HUES6 (cell line): ENCODE measurements at regions not wholly inside any gene's neighbourhood (a gene's known extent, or its start where the extent isn't known, plus 50 kb on each side); places are given as distances from the start of the nearest gene placed in this dataset.

Source experiments
- H3K27ac ChIP-seq: 2 replicates; pipeline ENCODE4 v1.7.0; 2013; ENCODE audit warnings: low read depth, mild to moderate bottlenecking, low read length, inconsistent platforms
- H3K27me3 ChIP-seq: 2 replicates; pipeline ENCODE4 v1.6.1; 2013; ENCODE audit warnings: low read length; ENCODE audit not compliant: control insufficient read depth, insufficient read depth
- H3K36me3 ChIP-seq: 2 replicates; pipeline ENCODE4 v1.6.1; 2013; ENCODE audit warnings: low read length; ENCODE audit not compliant: control insufficient read depth, insufficient read depth
- H3K4me1 ChIP-seq: 2 replicates; pipeline ENCODE4 v1.6.1; 2013; ENCODE audit warnings: low read length; ENCODE audit not compliant: control insufficient read depth, insufficient read depth
- H3K4me3 ChIP-seq: 2 replicates; pipeline ENCODE4 v1.5.1; 2013; ENCODE audit warnings: low read depth, low read length
- H3K9ac ChIP-seq: one replicate; pipeline ENCODE4 v1.6.1; 2013; ENCODE audit warnings: mild to moderate bottlenecking, low read length
- H3K9me3 ChIP-seq: 2 replicates; pipeline ENCODE4 v1.6.1; 2013; ENCODE audit warnings: low read depth, low read length; ENCODE audit not compliant: control insufficient read depth, insufficient read depth

- Histone ChIP-seq H3K36me3 (no peaks in the 10 kb centered on the region), H3K27me3 (no peaks in the 10 kb centered on the region), H3K9me3 (no peaks in the 10 kb centered on the region), H3K4me1 (no peaks in the 10 kb centered on the region; the same call in 1 of the 2 replicates), H3K9ac (no peak overlapping the region), H3K27ac (no peak overlapping the region), H3K4me3 (no peak overlapping the region)
These were observed 206.8 kb downstream of the LYPLAL1 start for GRCh38 chr1:219380463-219380862.

- Histone ChIP-seq H3K27ac (no peak overlapping the region), H3K4me3 (no peak overlapping the region), H3K27me3 (no peaks in the 10 kb centered on the region), H3K9ac (no peak overlapping the region), H3K9me3 (no peaks in the 10 kb centered on the region), H3K4me1 (no peaks in the 10 kb centered on the region; the same call in 1 of the 2 replicates), H3K36me3 (no peaks in the 10 kb centered on the region)
These were observed 206.0 kb downstream of the LYPLAL1 start for GRCh38 chr1:219379691-219380090.

- H3K9ac ChIP-seq, result no peak overlapping the region
- H3K27me3 ChIP-seq, result no peaks in the 10 kb centered on the region
- H3K36me3 ChIP-seq, result no peaks in the 10 kb centered on the region
- no peaks in the 10 kb centered on the region for H3K9me3 ChIP-seq
- H3K4me1 ChIP-seq, result no peaks in the 10 kb centered on the region
- H3K27ac ChIP-seq, result no peak overlapping the region
- no peak overlapping the region for H3K4me3 ChIP-seq
These were observed 201.0 kb downstream of the LYPLAL1 start for GRCh38 chr1:219374636-219375035.

- Histone ChIP-seq H3K36me3 (no peaks in the 10 kb centered on the region), H3K9me3 (no peaks in the 10 kb centered on the region), H3K4me3 (no peak overlapping the region), H3K4me1 (no peaks in the 10 kb centered on the region), H3K27me3 (no peaks in the 10 kb centered on the region), H3K27ac (no peak overlapping the region), H3K9ac (no peak overlapping the region)
These were observed 200.4 kb downstream of the LYPLAL1 start for GRCh38 chr1:219374046-219374566.

GRCh38 chr1:219373616-219373935 lies 199.9 kb downstream of the LYPLAL1 start:
- H3K27ac ChIP-seq, result no peak overlapping the region
- H3K9ac ChIP-seq, result no peak overlapping the region
- no peaks in the 10 kb centered on the region for H3K4me1 ChIP-seq
- H3K27me3 ChIP-seq, result no peaks in the 10 kb centered on the region
- H3K36me3 ChIP-seq, result no peaks in the 10 kb centered on the region
- no peaks in the 10 kb centered on the region for H3K9me3 ChIP-seq
- H3K4me3 ChIP-seq, result no peak overlapping the region

GRCh38 chr1:219372916-219373615 lies 199.4 kb downstream of the LYPLAL1 start:
- Histone ChIP-seq H3K4me3 (no peak overlapping the region), H3K36me3 (no peaks in the 10 kb centered on the region), H3K27me3 (no peaks in the 10 kb centered on the region), H3K27ac (no peak overlapping the region), H3K9ac (no peak overlapping the region), H3K9me3 (no peaks in the 10 kb centered on the region), H3K4me1 (no peaks in the 10 kb centered on the region)

GRCh38 chr1:219371471-219371870 lies 197.8 kb downstream of the LYPLAL1 start:
- H3K4me1 ChIP-seq, result no peaks in the 10 kb centered on the region
- H3K27ac ChIP-seq, result no peak overlapping the region
- no peaks in the 10 kb centered on the region for H3K36me3 ChIP-seq
- no peak overlapping the region for H3K4me3 ChIP-seq
- no peak overlapping the region for H3K9ac ChIP-seq
- no peaks in the 10 kb centered on the region for H3K9me3 ChIP-seq
- no peaks in the 10 kb centered on the region for H3K27me3 ChIP-seq

GRCh38 chr1:219367496-219367895 lies 193.8 kb downstream of the LYPLAL1 start:
- Histone ChIP-seq H3K9me3 (no peaks in the 10 kb centered on the region), H3K4me1 (no peaks in the 10 kb centered on the region), H3K9ac (no peak overlapping the region), H3K27ac (no peak overlapping the region), H3K27me3 (no peaks in the 10 kb centered on the region), H3K36me3 (no peaks in the 10 kb centered on the region), H3K4me3 (no peak overlapping the region)

GRCh38 chr1:219365451-219365850 lies 191.8 kb downstream of the LYPLAL1 start:
- Histone ChIP-seq H3K36me3 (no peaks in the 10 kb centered on the region), H3K4me3 (no peak overlapping the region), H3K9me3 (no peaks in the 10 kb centered on the region), H3K4me1 (no peaks in the 10 kb centered on the region), H3K9ac (no peak overlapping the region), H3K27ac (no peak overlapping the region), H3K27me3 (no peaks in the 10 kb centered on the region)

GRCh38 chr1:219362702-219363101 lies 189.0 kb downstream of the LYPLAL1 start:
- no peak overlapping the region for H3K4me3 ChIP-seq
- H3K9ac ChIP-seq, result no peak overlapping the region
- no peaks in the 10 kb centered on the region for H3K36me3 ChIP-seq
- H3K27me3 ChIP-seq, result no peaks in the 10 kb centered on the region
- H3K9me3 ChIP-seq, result no peaks in the 10 kb centered on the region
- no peaks in the 10 kb centered on the region for H3K4me1 ChIP-seq
- H3K27ac ChIP-seq, result no peak overlapping the region

GRCh38 chr1:219359126-219359525 lies 185.4 kb downstream of the LYPLAL1 start:
- H3K9ac ChIP-seq, result no peak overlapping the region
- H3K4me1 ChIP-seq, result no peaks in the 10 kb centered on the region
- H3K4me3 ChIP-seq, result no peak overlapping the region
- no peaks in the 10 kb centered on the region for H3K36me3 ChIP-seq
- H3K9me3 ChIP-seq, result no peaks in the 10 kb centered on the region
- H3K27me3 ChIP-seq, result no peaks in the 10 kb centered on the region
- no peak overlapping the region for H3K27ac ChIP-seq
